GM21723 (cell line): ENCODE measurements at regions not wholly inside any gene's neighbourhood (a gene's known extent, or its start where the extent isn't known, plus 50 kb on each side); places are given as distances from the start of the nearest gene placed in this dataset.

Experiments
- ATAC-seq: cut with Tn5 transposase; IDR thresholded peaks from one replicate; pipeline ENCODE4 v1.9.1; 2021; ENCODE audit warnings: mild to moderate bottlenecking, moderate library complexity; ENCODE audit not compliant: unreplicated experiment

DNA sequence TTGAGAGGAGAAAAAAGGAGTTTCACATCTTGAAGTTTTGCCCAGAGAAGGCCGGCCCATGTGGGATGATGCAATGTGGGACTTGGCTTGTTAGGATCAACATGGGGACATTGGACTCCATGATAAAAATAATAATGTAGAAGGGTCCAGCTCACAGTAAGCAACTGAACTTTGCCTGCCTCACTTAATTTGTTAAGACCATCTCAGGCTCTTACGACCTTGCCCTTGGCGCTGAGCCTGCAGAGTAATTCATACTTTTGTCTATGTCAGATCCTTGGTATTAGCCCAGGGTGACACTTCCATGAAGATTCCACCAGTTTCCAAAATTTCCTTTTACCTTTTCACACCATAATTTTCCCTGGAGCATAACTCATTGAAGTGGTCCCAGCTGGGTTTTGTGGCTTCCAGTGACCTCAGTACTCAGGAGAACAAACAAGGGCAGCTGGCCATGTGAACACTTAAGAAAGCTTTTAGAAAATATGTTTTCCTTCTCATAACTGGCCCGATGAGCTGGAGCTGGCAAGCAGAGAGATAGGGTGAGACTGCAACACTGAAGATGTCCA is 315.4 kb upstream of the RASGRP1 start:
- ATAC-seq = no peak

DNA sequence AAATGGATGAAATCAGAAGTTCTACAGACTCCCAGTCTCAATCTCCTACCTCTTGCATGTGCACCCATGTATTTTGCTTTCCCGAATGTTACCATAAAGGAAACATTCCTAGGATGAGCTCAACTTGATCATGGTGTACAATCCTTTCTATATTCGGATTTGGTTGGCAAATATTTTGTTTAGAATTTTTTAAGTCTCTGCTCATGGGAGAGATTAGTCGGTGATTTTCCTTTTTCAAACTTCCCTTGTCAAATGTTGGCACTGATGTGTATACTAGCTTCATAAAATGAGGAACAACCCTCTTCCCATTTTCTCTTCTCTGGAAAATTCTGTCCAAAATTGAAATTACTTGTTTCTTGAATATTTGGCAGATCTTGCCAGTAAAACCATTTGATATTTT is 317.6 kb upstream of the RASGRP1 start:
- ATAC-seq = no peak

DNA sequence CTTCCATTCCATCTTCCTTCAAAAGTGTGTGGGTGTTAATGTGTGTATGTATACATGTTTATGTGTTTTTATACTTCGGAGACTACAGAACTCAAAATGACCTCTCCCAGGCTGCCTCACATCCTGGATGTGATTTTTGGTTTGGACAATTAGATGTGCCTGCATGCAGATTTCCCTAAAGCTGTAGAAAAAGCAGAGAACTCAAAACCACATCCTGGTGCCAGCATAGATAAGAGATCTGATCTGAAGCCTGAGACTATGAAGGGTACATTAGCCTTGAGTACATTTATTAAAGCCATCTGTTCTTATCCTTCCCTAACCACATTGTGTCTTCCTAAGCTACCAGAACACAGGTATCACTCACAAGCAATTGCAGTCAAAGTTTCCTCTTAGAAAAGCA is 319.4 kb upstream of the RASGRP1 start:
- ATAC-seq = no peak

DNA sequence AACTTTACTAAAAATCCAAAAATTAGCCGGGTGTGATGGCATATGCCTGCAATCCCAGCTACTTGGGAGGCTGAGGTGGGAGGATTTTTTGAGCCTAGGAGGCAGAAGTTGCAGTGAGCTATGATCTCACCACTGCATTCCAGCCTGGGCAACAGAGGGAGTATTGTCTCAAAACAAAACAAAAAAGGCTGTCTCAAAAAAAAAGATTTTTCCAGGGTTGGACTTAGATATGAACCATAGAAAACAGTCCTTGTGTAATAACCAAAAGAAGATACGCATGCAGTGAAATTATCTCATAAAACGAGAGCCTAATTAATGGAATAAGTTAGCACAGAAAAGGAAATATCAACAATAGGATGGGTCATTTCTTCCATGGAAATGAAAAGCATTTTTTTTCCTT is 320.4 kb upstream of the RASGRP1 start:
- no peak for ATAC-seq

DNA sequence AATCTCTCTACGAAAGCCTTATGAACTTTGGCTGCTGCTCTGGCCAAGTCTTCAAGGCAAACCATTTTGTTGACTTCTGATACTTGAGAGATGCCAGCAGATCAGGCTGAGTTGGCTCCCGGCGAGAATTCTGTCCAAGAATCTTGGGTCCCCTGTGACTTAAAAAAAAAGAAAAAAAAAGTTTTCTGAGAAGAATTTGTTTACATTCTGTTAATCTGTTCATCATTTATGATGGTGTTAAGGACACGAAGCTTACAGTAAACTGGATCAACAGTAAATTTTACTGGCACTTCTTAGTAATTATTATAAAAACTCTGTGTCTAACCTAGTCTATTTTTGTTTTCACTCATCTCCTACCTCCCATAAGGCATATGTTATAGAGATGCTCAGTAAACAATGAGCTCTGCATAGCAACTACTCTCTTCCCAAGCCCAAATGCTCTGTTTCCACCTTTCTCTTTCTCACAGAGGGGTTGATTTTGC is 320.9 kb upstream of the RASGRP1 start:
- ATAC-seq = no peak

DNA sequence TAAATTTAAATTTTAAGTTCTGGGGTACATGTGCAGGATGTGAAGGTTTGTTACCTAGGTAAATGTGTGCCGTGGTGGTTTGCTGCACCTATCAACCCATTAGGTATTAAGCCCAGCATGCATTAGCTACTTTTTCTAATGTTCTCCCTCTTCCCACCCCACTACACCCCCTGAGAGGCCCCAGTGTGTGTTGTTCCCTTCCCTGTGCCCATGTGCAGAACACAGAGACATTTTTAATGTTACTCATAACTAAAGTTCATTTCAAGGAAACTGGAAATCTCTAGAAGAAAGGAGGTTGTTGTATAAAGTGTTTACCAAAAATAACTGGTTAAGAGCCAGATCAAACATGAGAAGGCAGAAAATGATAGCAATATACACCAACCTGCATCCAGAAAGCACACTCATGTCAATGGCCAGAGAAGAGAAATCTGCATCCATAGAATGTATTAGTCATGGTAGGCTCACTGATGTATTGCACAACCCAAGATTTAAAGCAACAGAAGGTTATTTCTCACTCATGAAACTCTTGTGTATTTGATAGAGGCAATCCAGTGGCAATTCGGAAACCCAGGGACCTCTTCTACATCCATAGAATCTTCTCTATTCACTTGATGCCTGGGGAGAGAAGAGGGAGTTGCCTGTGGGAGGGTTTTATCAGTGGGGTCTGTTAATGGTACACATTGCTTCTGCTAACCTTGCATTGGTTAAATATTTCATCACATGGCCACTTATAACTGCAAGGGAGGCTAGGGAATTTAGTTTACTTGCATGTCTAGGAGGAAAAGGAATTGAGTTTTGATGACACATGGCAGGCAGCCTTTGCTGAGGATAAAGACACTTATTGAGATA is 321.9 kb upstream of the RASGRP1 start:
- ATAC-seq = no peak

DNA sequence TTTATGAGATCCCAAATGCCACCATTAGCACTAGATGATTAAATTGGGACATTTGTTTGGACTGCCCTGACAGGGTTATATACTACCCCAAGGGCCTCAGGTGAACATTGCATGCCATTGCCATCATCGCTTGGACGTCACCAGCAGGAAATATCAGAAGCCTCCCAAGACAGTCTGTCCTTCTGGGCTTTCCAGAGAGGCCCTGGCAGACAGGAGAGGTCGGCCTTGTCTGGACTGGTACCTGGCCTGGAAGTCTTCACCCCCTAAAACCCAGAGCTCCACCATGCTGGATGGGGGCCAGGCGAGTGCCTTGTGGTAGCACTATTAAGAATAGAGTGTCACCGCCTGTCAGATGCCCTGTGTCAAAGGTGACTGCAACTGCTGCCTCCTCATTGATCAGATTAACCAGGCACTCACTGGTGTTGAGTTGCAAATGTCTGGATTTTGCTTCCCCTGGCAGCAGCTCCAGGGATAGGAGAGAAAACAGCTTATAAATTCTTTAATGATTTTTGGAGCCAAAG is 324.1 kb upstream of the RASGRP1 start:
- no peak for ATAC-seq

DNA sequence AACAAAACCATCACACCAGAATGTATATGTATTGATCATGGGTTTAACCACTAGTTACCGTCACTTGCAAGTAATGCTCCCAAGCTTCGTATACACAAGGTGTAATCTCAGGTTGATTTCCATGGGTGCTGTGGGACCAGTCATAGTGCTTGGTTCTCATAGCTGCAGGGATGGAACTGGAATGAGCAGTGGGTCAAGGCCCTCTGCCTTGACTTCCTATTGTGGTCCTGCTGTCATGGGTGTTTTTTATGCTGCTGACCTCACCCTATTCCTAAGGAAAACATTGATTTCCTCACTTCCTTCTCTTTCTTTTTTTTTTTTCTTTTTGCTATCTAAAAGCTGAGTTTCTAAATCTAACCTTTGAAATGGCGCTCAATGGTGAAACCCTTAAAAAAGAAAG is 325.6 kb upstream of the RASGRP1 start:
- no peak for ATAC-seq

DNA sequence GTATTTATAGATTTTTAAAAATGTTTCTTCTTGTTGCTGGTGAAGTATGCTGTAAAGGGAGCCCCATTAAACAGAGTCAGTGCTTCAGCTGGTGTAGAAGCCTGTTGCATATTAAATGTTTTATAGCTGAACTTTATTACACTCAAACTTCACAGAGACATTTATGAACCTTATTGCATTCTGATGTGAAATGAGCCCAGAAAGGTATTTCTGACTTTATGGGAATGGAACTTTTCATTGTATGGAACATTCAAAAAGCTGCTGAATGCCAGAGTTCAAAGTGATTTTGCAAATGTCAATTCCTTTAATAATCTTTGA is 329.3 kb upstream of the RASGRP1 start:
- no peak for ATAC-seq

DNA sequence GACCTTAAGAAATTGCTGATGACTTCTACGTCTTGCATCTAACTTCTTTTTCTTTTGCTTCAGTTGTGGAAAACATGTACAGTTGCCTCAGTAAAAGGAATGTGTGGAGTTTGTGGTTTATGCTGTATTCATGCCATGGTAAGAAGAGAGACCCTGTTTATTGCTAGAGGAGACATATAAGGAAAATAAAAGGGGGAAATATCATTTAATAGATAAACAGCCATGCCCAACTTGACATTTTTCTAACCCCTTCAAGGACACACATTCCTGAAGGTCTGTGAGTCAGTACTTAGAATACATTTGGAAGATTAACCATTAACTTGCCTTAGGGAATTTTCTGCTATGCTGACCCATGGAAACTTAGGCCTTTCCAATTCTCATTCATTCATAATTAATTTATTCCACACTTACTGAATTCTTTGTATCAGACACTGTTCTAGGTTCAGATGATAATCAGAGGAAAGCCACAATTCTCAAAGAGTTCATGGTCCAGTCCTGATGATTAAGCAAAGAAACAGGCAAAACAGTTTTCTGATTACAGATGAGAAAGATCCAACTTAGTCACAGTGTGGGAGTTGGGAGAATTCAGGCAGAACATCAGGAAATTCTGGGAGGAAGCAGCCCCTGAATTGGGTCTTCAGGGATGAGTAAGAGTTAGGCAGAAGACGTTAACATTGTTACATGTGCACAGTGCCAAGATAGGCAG is 329.8 kb upstream of the RASGRP1 start:
- ATAC-seq = no peak

DNA sequence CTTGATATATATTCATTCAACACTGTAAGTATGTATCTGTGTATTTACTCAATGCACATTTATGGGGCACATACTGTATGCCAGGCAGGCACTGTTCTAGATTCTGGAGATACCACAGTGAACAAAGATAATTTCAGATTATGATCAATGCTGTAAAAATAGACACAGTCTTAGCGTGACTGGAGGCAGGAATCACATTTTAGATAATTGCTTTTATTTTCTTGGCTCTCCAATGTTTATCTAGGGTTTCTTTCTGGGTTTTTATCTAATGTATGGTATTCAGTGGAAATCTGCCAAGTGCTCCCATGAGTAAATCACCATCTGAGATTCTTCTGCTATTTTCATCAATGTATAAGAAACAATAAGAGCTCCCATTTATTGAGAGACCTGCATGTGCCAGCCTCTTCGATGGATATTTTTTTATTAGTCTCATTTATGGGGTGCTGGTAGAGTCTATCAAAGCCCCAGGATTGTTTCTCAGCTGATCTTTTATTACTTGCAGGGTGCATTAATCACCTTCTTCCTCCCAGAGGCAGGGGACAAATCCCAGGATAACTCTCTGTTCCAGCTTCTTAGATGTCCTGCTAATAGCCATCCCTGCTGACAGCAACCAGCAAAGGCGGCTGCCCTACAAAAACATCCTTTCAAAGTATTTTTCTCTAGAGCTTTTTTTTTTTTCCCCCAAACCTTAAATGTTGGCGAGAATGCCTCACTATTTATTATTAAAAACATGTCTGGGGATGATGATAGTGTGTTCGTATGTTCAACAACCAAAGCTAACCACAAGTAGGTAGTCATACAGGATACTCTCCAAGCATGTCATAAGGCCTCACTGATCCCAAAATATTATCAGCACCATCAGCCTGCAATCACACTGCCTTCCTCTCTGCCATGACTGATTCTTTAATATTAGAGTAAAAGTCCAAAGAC is 331.0 kb upstream of the RASGRP1 start:
- ATAC-seq = no peak

DNA sequence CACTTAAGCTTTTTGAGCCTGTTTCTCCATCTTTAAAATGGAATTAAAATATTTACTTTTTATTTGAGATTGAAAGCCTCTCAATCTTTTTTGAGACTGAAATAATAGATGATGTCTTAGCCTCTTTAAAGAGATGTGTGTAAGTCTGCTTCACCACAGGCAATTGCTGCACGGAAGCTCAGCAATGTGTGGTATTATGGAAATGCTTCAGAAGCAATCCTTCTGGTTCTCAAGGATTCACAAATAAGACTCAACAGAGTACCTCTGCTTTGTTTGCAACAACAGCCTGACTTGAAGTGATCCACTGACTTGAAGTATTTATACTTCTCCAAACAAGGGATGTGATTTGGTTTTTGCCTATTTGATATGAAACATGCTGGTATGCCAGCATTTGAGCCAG is 332.0 kb upstream of the RASGRP1 start:
- ATAC-seq = no peak

DNA sequence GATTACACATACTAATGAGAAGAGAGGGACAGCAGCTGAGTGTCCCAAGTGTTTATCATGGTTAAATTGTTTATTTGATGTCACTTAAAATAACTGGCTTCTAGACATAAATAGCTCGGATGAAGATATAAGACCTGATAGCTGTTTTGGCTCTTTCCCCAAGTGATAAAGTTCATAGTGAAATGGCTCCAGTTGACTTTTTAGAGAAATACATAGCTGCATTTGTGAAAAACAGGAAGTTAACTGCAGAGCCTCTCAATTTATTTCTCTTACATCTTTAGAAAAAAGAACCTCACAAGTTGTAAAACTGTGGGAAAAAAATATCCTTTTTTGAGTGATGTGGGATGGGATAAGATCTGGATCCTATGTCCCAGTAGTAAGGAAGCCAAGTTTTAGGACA is 332.9 kb upstream of the RASGRP1 start:
- no peak for ATAC-seq

DNA sequence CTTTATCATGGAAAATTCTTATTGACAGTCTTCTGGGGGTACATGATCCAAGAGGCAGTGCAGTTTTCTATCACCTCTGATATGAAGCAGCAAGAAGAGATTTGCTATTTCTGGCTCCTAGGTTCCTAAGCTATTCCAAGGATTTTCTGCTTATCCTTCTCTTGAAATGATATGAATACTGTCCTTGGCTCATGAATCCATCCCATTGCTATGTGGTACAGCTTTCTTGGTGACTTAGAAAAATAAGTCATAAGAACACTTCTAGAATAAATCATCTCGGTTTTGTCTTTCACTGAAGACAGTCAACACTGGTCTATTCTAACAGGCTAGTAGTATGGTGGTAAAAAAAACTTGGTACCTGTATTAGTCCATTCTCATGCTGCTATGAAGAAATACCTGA is 333.6 kb upstream of the RASGRP1 start:
- no peak for ATAC-seq

DNA sequence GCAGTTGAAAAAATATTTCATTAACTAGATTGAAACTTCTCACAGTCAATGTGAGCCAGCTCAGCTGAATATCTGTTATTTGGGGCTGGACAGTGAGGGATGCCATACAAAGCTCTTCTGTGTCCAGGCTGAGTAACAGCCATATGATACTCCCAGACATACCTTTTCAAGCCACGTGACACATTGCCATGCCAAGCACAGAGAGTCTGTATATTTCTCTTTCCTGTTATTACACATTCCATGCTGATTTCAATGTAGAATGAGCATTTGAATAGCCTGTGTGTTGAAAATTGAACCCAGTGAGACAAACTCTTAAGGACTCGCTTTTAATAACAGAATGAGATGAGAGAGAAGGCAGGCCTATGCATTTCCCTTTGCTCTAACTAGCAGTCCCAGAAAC is 334.7 kb upstream of the RASGRP1 start:
- ATAC-seq = no peak

DNA sequence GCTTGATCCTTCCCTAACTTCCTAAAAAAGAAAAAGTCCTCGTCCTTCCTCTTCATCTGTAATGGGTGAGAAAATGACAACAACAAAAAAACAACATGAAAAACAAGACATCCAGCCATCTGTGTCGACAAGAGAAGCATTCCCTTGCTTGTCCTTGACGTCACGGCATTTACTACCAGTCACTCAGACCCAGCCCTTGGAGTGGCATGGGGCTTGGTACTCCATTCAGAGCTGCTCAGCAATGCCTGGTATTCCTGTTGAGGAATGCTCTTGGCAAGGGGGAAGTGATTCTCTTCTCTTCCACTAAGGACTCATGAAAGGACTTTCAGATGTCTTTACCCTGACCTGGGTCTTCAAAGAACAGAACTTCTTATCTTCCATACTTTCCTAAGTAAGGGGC is 339.7 kb upstream of the RASGRP1 start:
- no peak for ATAC-seq

DNA sequence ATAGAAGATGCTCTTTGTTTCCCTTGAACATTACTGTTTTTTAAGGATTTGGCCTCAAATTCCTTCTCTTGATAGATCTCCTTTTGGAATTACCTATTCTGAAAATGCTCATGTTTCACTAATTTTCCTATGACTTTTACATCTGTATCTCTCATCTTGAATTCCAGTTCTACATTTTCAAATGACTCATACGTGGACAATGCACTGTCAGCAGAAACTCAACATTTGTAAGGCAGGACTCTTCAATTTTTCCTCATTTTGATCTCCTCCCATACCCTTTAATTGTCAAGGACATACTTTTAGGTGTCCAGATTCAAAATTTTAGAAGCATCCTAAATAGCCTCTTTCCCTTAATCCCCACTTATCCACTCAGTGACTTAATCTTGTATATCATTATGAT is 341.0 kb upstream of the RASGRP1 start:
- ATAC-seq = no peak

DNA sequence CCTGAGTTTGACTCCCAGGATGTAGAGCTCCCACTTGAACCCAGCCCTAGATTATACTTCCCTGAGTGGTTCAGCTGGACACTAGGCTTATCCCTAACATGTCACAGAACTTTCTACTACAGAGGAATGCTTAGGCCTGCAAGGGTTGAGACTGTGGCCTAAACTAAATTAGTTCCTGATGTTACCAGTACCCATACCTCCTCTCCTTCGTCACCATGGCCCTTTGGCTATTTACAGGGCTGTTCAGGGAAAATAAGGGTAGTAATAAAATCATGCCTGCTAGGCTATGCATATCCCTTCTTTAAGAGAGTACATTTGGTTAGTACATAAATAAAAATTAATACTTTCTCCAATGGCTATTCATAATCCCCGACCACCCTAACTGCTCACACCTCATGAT is 356.4 kb upstream of the RASGRP1 start:
- no peak for ATAC-seq

DNA sequence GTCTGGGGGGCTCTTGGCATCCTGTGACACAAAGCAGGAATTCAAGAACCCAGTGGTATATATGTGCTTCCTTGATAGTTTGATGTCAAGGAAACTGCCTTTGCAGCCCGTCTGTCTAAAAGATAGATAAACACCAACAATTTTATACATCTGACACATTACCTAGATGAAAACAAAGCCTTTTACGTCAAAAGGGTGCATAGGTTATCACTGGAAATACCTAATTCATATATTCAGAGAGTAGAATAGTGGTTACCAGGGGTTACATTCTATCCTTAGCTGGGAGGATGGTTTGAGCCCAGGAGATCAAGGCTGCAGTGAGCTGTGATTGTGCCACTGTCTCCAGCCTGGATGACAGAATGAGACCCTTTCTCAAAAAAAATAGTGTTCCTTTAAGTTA is 356.9 kb upstream of the RASGRP1 start:
- ATAC-seq = no peak

DNA sequence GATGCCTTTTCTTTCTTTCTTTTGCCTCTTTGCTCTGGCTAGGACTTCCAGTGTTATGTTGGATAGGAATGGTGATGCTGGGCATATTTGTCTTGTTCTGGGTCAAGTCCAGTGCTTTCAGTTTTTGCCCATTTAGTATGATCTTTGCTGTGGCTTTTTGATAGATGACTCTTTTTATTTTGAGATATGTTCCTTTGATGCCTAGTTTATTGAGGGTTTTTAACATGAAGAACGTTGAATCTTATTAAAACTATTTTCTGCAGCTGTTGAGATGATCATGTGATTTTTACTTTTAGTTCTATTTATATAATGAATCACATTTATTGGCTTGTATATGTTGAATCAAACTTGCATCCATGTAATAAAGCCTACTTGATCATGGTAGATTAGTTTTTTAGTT is 363.8 kb upstream of the RASGRP1 start:
- no peak for ATAC-seq
